HG03097 (cell line): ENCODE measurements at regions not wholly inside any gene's neighbourhood (a gene's known extent, or its start where the extent isn't known, plus 50 kb on each side); places are given as distances from the start of the nearest gene placed in this dataset.

Experiments used
- ATAC-seq: cut with Tn5 transposase; IDR thresholded peaks from one replicate; pipeline ENCODE4 v1.9.1; 2021; ENCODE audit not compliant: unreplicated experiment, low FRiP score

GRCh38 chr16:51936846-51937245 lies 610.1 kb downstream of the TOX3 start:
- no peak for ATAC-seq

DNA sequence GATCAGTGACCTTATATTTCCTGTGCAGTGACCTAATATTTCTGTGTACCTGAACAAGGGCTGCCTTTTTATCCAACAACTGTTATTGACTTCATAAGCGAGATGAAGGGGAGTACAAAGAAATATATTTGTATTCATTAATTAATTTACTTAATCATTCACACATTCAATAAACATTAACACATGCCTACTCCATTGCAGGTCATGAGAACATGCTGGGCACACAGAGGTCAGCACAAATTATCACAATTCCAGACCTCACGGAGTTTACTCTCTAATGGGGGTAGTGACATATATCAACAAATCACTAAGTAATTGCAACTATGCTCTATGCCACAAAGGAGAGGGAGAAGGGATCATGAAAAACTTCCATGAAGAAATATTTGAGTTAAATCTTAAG lies 614.6 kb downstream of the TOX3 start:
- no peak for ATAC-seq

GRCh38 chr16:51931653-51932052 lies 615.3 kb downstream of the TOX3 start:
- no peak for ATAC-seq

- no peak for ATAC-seq
Measured at GRCh38 chr16:51924744-51925143, 622.2 kb downstream of the TOX3 start.

DNA sequence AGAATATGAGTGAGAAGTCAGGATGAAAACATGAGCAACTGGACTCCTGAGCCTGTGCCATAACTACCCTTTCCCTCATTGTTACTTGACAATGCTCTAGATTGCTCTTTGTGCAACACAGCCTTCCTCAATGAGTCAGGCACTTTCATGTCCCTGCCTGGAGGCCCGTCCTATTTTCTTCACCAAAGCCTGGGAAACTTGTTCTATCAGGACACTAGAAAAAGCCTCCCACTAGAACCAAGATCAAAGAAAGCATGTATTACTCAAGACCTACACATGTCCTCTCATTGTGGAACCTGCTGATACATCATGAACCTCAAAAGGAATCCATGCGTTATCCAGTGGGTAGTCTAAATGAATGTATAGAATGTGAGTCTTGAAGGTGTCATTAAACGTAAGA lies 624.5 kb downstream of the TOX3 start:
- no peak for ATAC-seq

DNA sequence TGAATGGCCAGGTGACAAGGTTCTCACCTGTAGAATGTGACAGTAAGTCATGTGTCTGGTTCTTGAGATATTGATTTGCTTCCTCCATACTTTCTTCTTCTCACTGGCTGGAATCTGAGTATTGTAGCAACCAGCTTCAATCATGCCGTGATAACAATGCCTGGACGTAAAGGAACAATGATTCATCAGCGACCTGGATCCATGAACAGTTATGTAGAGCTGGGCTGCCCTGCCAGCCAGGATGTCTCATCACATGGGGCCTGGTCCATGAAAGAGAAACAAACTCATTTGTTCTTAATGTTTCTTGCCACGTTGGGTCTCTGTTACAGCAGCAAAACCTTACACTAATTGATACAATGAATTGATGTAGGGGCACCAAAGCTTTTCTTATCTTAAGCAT lies 627.2 kb downstream of the TOX3 start:
- ATAC-seq, result no peak

DNA sequence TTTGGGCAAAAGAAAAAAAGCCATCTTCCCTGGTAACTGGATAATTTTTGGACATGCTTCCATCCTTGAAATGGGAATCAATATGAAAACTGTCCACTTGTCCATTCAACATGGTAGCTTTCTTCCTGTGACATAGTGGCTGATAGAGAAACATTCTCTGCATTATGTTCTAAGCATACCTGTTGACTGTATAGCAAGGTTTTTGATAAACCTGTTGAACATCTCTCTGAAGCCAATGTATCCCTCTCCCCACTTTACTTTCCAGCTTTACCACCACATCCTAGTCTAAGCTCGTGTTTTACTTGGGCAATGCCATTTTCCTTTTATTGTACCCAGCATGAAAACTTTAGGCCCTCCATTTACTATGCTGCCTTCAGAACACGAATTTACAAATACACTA lies 630.1 kb downstream of the TOX3 start:
- no peak for ATAC-seq

GRCh38 chr16:51916231-51916630 lies 630.7 kb downstream of the TOX3 start:
- no peak for ATAC-seq

GRCh38 chr16:51907680-51908079 lies 639.3 kb downstream of the TOX3 start:
- ATAC-seq, result no peak

- ATAC-seq, result no peak
Measured at GRCh38 chr16:51900221-51900780, 646.6 kb downstream of the TOX3 start.

DNA sequence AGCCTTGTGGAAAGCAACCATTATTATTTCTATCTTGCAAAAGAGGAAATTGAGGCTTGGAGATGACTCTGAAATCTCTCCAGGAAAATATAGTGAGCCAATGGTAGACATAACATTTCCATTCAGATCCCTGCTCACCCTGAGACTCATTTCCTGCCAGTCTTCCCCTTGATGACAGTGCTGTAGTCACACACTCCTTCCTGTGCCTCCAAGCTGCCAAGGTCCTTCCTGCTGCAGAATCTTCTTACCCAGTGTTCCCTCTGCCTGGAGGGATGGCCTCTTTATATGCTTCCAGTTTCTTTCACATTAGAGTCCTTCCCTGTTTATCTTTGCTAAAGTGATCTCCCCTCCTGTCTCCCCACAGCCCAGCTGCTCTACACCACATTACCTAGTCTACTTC lies 648.1 kb downstream of the TOX3 start:
- ATAC-seq, result no peak

- no peak for ATAC-seq
Measured at GRCh38 chr16:51896013-51896412, 650.9 kb downstream of the TOX3 start.

- ATAC-seq, result no peak
Measured at GRCh38 chr16:51892293-51893007, 654.5 kb downstream of the TOX3 start.

DNA sequence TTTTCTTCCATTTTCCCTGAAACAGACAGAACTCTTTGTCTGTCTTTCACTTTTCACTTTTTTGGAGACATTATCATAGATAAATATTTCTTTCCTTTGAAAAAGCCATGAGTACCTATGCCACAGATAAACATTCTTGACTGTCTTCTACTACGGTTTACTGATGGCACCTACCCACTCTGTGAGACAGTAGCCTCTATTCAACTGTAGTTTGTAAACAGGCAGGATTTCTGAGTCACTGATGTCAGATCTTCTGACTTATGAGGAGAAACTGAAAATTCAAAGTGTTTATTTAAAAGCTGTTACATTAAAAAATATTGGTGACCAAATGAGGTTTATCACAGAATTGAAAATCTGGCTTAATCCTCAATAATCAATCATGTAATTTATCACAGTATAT lies 658.4 kb downstream of the TOX3 start:
- no peak for ATAC-seq

DNA sequence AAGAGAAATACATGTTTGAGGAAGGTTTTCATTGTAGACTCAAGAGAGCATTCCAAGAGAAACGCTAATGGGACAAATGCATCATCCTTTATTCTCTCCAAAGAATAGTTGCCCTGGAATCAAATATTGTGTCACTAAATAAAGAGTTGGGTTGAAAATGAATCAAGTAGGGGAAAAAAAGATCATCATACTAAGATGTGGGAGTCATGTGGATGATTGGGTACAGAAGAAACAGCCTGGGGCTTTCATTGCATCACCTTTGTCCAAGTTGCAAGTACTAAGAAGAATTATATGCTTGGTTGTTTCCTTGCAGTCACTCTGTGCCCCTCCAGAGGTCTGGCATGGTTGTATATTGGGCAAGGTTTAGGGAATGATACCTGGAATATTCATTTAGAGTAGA lies 658.9 kb downstream of the TOX3 start:
- ATAC-seq, result no peak

DNA sequence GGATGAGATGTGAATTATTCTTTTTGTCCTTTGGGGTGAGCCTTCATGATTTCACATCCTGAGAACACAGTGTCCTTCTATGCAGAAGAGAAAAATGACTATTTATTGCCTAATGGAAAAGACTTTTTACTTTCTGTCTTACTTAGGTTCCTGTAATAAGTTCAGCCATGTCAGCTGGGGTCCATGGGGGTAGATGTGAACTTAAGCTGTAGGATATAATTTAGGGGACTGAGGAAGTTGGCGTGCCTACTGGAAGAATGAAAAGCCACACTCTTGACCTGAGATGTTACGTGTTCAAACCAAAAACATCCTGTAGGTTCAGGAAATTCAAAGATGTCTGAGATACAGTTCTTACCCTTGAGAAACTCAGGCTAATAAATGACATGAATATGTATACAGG lies 660.5 kb downstream of the TOX3 start:
- no peak for ATAC-seq

- no peak for ATAC-seq
Measured at GRCh38 chr16:51884773-51885172, 662.2 kb downstream of the TOX3 start.

DNA sequence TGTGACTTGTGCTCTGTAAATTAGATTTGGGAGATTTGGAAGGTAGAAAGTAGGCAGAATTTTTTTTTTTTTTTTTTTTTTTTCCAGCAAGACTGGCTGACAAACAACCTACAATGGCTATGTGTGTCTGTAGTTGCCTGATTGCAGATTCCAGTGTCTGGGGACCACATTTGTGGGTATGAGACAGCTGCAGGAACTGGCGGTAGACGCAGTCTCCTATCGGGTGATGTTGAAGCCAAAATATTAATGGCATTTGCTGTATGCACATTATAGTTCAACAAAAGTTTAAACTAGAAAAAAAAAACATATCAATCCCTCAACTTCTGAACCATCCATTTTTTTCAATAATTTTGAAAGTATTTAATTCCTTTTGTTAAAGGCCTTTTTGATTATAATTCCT lies 665.2 kb downstream of the TOX3 start:
- ATAC-seq, result no peak

DNA sequence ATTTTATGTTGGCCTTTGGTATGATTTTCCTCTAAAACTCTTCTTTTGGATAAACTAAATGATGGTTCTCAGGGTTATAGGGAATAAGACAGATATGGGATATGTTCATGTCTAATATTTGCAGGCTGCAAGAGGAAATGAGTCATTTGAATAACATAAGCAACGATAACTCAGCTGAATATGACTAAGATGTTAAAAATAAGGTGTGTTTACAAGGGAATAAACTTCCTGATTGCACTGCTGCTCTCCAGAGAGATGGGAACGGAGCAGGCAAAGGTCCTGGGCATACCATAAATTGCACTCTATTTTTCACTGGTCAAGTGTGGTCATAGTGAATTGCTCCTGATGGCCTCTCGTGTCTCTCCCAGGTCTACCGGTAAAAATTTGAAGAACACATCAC lies 666.2 kb downstream of the TOX3 start:
- no peak for ATAC-seq

GRCh38 chr16:51877686-51878085 lies 669.3 kb downstream of the TOX3 start:
- no peak for ATAC-seq

DNA sequence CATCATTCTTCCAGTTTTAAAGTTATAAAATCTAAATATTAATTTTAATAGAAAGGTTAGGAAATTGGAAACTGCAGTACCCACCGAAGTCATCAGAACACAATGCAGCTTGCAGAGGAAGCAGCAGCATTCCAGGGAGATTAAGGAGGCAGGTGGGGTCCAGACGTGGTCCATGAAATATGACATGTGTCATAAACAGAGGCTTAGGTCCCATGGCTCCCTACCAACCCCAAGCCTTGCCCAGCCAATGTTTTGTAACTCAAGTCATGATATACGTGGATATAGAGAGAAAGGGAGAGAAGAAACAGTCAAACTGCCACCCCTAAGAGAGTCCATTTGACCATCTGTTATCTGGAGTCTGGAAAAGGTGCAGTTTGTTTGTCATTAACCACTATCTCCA lies 670.0 kb downstream of the TOX3 start:
- ATAC-seq, result no peak

GRCh38 chr16:51876601-51876875 lies 670.4 kb downstream of the TOX3 start:
- ATAC-seq, result no peak
